H7 (cell line): ENCODE measurements at regions not wholly inside any gene's neighbourhood (a gene's known extent, or its start where the extent isn't known, plus 50 kb on each side); places are given as distances from the start of the nearest gene placed in this dataset.

Experiments
- DNase-seq: peaks from one replicate; pipeline ENCODE4 v3.0.0; 2012
- H3K27me3 ChIP-seq: 2 replicates; pipeline ENCODE4 v1.6.0; 2011; ENCODE audit warnings: mild to moderate bottlenecking, low read length; ENCODE audit not compliant: control insufficient read depth, insufficient read depth
- H3K36me3 ChIP-seq: replicated peaks from 2 replicates; pipeline ENCODE4 v1.5.1; 2011; ENCODE audit warnings: low read length; ENCODE audit not compliant: control insufficient read depth, insufficient read depth
- H3K4me3 ChIP-seq: 2 replicates; pipeline ENCODE4 v1.5.1; 2011; ENCODE audit warnings: low read depth, mild to moderate bottlenecking, control low read depth, low read length, moderate library complexity; ENCODE audit not compliant: insufficient read depth

- H3K36me3 ChIP-seq: no peaks in the 10 kb centered on the region
- no peaks in the 10 kb centered on the region for H3K27me3 ChIP-seq
- DNase-seq: no peak
- no peak overlapping the region for H3K4me3 ChIP-seq
Measured at GRCh38 chr11:28836285-28837081, 728.3 kb downstream of the METTL15 start.

- Histone ChIP-seq H3K36me3 (no peaks in the 10 kb centered on the region), H3K27me3 (no peaks in the 10 kb centered on the region), H3K4me3 (no peak overlapping the region)
- DNase-seq: no peak
Measured at GRCh38 chr11:28835790-28836189, 727.6 kb downstream of the METTL15 start.

GRCh38 chr11:28835317-28835716 lies 727.1 kb downstream of the METTL15 start:
- H3K36me3 ChIP-seq: no peaks in the 10 kb centered on the region
- no peak for DNase-seq

GRCh38 chr11:28834877-28835276 lies 726.7 kb downstream of the METTL15 start:
- no peaks in the 10 kb centered on the region for H3K27me3 ChIP-seq
- no peaks in the 10 kb centered on the region for H3K36me3 ChIP-seq
- no peak for DNase-seq
- H3K4me3 ChIP-seq: no peak overlapping the region

More at GRCh38 chr11:28835317-28835716, 727.1 kb downstream of the METTL15 start:
- Histone ChIP-seq H3K4me3 (no peak overlapping the region), H3K27me3 (no peaks in the 10 kb centered on the region)

- Histone ChIP-seq H3K4me3 (no peak overlapping the region), H3K27me3 (no peaks in the 10 kb centered on the region), H3K36me3 (no peaks in the 10 kb centered on the region)
- no peak for DNase-seq
Measured at GRCh38 chr11:28833670-28834069, 725.5 kb downstream of the METTL15 start.

GRCh38 chr11:28833169-28833568 lies 725.0 kb downstream of the METTL15 start:
- H3K27me3 ChIP-seq: no peaks in the 10 kb centered on the region
- no peaks in the 10 kb centered on the region for H3K36me3 ChIP-seq
- no peak for DNase-seq
- H3K4me3 ChIP-seq: no peak overlapping the region

- no peaks in the 10 kb centered on the region for H3K27me3 ChIP-seq
- DNase-seq: no peak
Measured at GRCh38 chr11:28826807-28827206, 718.6 kb downstream of the METTL15 start.

GRCh38 chr11:28822576-28822975 lies 714.4 kb downstream of the METTL15 start:
- Histone ChIP-seq H3K27me3 (no peaks in the 10 kb centered on the region), H3K4me3 (no peak overlapping the region), H3K36me3 (no peaks in the 10 kb centered on the region; the same call in 1 of the 2 replicates)
- DNase-seq: no peak

More at GRCh38 chr11:28826807-28827206, 718.6 kb downstream of the METTL15 start:
- no peaks in the 10 kb centered on the region; the same call in 1 of the 2 replicates for H3K36me3 ChIP-seq
- no peak overlapping the region for H3K4me3 ChIP-seq

GRCh38 chr11:28820296-28820989 lies 712.3 kb downstream of the METTL15 start:
- Histone ChIP-seq H3K36me3 (no peaks in the 10 kb centered on the region), H3K4me3 (no peak overlapping the region), H3K27me3 (no peaks in the 10 kb centered on the region)
- DNase-seq: no peak

GRCh38 chr11:28819741-28820140 lies 711.6 kb downstream of the METTL15 start:
- DNase-seq: no peak
- no peaks in the 10 kb centered on the region for H3K36me3 ChIP-seq
- no peak overlapping the region for H3K4me3 ChIP-seq
- no peaks in the 10 kb centered on the region for H3K27me3 ChIP-seq

GRCh38 chr11:28815110-28815509 lies 706.9 kb downstream of the METTL15 start:
- H3K4me3 ChIP-seq: no peak overlapping the region
- DNase-seq: no peak
- H3K27me3 ChIP-seq: no peaks in the 10 kb centered on the region
- no peaks in the 10 kb centered on the region for H3K36me3 ChIP-seq

- no peak overlapping the region for H3K4me3 ChIP-seq
- H3K36me3 ChIP-seq: no peaks in the 10 kb centered on the region
- H3K27me3 ChIP-seq: no peaks in the 10 kb centered on the region
- no peak for DNase-seq
Measured at GRCh38 chr11:28808771-28809170, 700.6 kb downstream of the METTL15 start.

GRCh38 chr11:28799316-28799715 lies 691.1 kb downstream of the METTL15 start:
- DNase-seq: no peak
- Histone ChIP-seq H3K27me3 (no peaks in the 10 kb centered on the region), H3K4me3 (no peak overlapping the region), H3K36me3 (no peaks in the 10 kb centered on the region)

- H3K36me3 ChIP-seq: no peaks in the 10 kb centered on the region
- DNase-seq: no peak
- no peaks in the 10 kb centered on the region for H3K27me3 ChIP-seq
- no peak overlapping the region for H3K4me3 ChIP-seq
Measured at GRCh38 chr11:28798286-28798685, 690.1 kb downstream of the METTL15 start.

GRCh38 chr11:28797536-28797935 lies 689.3 kb downstream of the METTL15 start:
- no peak for DNase-seq
- no peak overlapping the region for H3K4me3 ChIP-seq

More at GRCh38 chr11:28797536-28797935, 689.3 kb downstream of the METTL15 start:
- Histone ChIP-seq H3K27me3 (no peaks in the 10 kb centered on the region; the same call in 1 of the 2 replicates), H3K36me3 (no peaks in the 10 kb centered on the region)
